ENCODE measurements at regions not wholly inside any gene's neighbourhood (a gene's known extent, or its start where the extent isn't known, plus 50 kb on each side); places are given as distances from the start of the nearest gene placed in this dataset.

DNA sequence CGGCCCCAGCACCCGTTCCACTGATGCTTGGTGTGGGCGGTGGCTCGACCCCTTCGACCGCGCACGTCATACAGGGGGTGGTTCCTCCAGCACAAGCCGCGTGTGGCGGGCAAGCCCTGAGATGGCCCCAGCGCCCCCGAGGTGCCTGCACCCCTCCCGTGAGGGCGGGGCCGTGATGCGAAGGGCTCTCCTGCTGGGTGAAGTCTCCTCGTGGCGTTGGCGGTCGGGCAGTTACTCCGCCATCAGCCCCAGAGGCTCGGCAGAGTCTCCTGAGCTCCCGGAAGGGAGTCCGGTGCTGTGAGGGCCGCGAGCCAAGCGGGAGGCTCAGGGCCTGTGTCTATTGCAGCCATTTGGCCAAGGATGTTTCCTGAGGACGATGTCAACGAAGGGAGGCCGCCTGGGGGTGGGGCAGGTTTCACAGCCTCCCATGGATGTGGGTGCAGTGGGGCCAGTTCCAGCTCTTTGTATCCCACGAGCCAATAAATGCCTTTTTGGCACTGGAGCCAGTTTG, 78.1 kb upstream of the GALNT9 start:
- no peak for DNase-seq (ENCODE audit: low read depth)

DNA sequence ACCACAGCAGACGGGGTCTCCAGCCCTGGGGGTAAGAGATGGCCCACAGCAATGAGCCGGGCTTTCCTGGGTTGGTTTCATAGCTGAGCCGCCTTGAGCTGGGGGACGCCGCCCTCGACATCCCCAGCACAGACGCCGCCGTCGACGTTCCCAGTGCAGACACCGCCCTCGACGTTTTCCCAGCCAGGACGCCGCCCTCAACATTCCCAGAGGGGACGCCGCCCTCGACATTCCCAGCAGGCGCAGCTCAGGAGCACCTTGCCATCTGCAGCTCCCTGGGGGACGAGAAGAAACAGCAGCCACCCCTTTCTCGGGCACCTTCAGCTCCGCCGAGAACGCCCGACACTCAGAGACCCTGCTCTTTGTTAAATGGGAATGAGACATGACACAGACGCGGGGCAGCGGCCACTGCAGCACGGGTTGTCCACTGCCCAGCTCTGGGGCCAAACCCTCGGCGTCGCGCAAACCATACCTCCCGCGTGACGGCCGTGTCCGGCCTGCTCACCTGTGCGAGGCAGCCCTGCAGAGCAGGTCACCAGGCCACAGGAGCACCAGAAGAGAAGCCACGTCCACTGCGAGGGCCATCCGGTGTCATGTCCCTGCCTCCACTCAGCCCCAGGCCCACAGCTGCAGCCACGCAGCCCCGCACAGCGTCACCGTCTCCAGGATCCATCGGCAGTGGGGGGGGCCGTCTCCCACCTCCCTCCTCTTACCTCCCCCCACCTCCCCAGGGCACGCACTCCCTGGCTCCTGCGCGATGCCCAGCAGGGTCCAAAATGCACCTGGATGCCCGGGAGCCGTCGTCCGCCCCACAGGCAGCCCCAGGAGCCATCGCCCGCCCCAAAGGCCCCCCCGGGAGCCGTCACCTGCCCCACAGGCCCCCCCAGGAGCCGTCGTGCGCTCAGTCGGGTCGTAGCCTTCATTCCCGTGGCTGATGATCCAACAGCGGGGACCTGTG, 77.4 kb upstream of the GALNT9 start:
- no peak for DNase-seq (ENCODE audit: low read depth)

DNA sequence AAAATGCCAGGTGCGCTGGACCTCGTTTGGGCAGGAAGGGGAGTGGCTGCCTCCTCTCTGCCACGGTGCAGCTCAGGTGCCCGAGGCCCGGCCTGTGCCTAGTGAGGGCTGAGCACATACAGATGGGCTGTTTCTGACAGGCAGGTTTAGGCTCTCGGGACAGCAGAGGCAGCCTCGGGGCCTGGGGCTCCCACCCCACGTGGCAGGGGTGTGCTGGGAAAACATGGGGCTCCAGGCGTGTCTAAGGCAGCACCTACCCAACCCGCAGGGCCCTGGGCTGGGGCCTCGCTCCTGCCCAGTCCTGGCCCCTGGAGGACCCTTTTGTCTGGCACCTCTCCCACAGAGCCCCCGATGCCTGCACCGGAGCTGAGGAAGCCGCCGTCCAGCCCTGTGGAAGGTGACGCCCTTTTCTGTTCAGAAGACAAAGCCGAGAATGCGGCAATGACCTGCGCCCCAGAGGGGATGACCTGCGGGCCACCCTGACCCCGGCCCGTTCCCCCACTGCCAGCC, 76.4 kb upstream of the GALNT9 start:
- DNase-seq (ENCODE audit: low read depth): no peak

DNA sequence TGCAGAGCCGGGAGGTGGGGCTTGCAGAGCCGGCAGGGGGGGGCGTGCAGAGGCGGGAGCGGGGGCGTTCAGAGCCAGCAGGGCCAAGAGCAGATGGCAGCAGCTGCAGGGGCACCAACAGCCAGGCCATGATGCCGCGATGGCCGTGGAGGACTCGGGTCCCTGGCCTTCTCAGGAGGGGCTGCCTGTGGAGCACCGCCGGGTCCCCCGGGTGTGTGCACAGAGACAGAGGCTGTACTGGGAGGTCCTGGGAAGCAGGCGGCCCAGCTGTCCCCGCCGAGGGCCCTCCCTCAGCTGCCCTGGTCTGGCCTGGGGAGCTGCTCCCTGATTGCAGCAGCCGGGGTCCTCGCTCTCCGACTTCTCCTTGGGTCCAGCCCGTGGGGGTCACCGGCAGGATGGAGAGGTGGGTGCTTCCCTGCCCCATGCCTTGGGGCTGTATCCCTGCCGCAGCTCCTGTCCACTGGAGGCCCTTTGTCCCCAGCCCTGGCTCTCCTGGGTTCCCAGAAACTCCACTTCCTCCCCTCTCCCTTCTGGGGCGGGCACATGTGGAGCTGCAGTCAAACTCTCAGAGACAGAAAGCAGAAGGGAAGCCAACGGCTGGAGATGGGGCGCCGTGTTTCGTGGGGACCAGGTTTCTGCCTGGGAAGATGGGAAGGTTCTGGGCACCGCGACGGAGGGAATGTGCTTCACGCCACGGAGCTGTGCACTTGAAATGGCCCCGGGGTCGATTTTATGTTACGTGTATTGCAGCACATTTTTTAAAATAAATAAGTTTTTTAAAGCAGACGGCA, 75.8 kb upstream of the GALNT9 start:
- no peak for DNase-seq (ENCODE audit: low read depth)

DNA sequence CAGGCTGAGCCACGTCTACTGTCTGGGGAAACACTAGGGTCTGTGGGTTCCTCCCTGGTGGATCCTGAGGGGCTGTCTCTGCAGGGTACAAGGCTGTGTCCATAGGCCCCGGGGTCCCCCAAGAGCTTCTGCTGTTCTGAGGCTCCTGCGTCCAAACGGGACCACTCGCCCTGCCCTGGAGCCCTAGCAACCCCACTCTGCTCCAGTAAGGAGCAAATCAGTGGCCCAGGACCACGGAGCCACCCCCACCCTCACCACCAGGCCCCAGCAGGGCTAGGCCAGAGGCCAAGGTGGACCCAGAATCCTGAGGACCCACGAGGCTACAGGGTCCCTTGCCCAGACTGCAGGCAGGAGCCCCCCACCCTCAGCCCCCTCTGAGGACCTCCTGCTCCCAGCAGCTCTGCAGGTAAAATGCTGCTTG, 75.1 kb upstream of the GALNT9 start:
- no peak for DNase-seq (ENCODE audit: low read depth)

DNA sequence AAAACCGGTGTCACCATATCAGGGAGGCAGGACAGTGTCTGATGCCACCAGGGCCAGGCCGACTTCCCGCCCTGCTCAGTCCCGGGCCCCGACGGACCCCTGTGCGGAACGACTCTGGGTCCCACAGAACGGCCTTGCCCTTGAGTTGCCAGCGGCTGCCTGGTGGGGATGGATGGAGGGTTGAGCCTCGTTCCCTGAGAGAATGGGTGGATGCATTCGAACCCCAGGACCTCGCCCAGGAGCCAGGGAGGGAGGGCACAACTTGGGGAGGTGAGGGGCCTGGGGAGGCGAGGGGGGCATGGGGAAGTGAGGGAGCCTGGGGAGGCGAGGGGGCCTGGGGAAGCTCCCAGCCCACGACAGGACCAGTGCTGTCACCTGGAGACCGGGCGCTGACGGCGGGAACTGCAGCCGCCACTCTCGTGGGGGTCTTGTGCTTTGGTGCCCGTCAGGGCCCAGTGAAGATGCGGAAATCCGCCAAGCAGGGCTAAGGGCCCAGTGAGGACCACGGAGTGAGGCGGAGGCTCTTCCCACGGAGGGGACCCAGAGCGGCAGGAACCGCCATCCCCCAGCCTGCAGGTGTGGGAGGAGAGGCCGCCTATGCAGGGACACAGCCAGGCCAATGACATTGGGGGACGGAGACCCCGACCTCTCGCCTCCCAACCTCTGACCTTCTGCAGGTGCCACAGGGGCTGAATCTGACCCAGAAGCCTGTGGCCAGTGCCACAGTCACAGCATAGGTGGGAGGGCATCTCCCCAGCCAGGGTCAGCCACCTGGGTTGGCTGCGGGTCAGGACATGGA, 74.4 kb upstream of the GALNT9 start:
- no peak for DNase-seq (ENCODE audit: low read depth)

DNA sequence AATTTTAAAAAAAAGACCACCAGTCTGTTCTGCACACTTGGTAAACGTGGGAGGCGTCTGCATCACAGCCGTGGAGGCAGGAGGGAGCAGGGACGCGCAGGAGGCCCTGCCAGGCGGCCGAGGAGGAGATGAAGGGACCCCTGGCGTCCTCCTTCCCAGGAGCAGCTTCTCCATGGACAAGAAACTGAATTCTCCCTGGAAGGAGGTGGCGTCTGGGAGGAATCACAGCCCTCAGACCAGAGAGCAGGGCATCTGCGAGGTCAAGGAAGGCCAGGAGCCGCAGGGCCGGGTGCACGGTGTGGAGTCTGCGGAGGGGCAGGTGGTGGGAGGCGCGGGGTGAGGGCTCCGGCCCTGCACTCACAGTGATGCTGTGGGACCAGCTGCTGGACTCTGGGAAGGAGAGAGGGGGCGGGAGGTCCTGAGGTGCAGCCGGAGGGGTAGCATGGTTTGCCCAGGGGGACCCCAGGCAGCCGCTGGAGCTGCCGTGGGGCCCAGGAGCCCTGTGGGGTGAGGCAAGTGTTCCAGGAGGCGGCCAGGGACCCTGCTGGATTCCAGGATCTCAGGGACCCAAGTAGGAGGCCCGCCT, 73.5 kb upstream of the GALNT9 start:
- DNase-seq (ENCODE audit: low read depth): no peak

DNA sequence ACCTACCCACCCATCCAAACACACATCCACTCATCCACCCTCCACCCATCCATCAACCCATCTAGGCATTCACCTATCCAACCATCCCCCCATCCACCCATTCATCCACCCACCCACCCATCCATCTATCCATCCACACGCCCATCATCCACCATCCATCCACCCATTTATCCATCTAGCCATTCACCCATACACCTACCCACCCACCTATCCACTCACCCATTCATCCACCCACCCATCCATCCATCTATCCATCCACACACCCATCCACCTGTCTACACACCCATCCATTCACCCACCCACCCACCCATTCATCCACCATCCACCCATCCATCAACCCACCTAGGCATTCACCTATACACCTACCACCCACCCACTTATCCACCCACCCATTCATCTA, 72.6 kb upstream of the GALNT9 start:
- no peak for DNase-seq (ENCODE audit: low read depth)

DNA sequence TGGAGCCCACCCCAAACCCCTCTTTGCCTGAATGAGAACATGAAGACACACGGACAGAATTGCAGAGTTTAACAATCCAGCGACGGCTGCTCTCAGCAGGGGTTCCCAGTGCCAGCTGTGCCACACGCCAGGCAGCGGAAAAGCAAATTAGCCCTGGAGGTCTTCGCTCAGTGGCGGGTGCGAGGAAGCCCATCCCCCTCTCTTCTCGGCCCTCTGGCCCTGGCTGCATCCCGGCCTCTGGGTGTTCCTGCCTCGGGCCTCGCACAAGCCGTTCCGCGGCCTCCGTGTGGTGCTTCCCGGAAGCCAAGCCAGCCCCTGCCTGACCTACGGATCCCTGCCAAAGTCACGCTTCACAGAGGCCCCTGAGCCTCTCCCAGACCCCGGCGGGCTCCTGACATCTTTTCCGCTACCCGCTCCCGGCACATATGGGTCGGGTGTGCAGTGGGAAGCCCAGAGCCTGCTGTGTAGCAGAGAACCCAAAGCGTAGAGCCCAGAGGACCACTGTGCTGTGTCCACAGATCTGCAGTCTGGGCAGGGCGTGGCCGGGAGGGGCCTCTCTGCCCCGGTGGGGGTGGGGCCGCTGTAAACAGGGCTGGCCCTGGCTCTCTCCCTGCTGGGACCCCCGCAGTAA, 70.7 kb upstream of the GALNT9 start:
- DNase-seq (ENCODE audit: low read depth): no peak

DNA sequence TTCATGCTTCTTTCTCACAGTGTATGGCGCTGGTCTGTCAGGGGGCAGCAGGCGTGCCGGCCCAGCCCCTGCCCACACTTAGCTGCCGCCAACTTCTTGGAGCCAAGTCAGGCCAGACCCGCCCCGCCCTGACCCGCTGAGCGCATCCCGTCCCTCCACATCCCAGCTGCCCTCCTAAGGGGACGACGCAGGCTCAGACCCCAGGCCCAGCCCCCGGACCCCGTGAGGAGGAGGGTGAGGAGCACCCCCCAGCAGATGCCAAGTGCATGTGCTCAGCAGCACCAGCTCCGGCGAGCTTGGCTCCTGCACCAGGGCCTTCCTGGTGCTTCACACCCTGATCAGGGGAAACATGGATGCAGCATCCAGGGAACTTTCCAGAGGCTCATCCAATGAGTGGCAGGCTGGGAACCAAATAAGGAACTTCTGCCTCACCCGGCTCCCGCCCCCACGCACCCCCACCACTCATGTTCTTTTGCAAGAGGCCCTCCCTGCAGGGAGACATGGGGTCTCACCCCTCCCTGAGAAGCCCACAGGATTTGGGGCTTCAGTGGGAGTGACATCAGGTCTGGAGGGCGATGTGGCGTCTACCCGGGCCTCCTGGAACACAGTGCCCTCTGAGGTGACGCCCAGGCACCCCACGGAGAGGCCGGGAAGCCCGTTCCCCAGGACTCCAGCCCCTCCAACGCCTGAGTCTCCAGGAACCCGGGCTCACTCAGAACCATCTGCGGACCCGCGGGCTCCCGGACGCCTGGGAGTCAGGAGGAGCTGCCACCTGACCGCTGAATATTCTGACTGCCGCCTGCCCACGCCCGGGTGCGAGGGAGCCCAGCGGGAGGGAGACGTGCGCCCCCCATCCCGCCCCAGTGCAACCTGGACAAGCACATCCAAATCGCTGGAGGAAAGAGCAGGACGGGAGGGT, 70.0 kb upstream of the GALNT9 start:
- no peak for DNase-seq (ENCODE audit: low read depth)

DNA sequence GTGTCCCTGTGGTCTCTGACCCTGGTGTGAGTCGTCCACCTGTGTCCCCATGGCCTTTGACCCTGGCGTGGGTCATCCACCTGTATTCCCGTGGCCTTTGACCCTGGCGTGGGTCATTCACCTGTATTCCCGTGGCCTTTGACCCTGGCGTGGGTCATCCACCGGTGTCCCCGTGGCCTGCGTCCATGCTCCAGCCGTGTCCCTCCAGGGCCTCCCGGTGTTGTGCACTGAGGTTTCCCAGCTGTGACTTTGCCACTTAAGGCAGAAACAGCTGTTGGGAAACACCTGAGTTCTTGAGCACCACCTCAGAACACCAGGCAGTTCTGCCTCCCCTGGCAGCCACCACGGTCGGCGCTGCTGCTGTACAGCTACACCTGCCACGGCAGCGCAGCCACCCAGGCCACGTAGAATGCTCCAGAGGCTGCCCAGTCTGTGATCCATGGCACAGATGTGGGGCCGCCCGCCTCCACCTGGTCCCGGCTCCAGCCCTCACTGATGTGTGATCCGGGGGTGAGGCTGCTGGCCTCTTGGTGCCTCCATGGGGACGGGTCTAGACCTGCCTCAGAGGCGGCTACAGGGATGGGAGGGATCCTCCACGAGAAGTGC, 69.1 kb upstream of the GALNT9 start:
- DNase-seq (ENCODE audit: low read depth): no peak

DNA sequence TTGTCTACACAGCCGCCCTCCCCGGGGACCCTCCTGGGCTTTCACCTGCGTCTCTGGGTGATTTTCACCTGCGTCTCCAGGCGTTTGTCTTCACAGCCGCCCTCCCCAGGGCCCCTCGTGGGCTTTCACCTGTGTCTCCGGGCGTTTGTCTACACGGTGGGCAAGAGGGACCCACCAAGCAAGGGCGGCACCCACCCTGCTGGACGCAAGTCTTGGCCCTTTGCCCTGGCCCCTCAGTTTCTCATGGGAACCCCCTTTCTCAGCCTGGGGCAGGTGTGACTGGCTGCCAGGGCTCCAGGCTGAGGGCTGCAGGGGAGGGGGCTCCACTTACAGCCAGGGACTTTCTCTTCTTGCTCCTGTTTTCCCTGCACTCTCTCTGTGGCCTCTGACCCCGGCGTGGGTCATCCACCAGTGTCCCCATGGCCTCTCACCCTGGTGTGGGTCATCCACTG, 68.6 kb upstream of the GALNT9 start:
- no peak for DNase-seq (ENCODE audit: low read depth)

DNA sequence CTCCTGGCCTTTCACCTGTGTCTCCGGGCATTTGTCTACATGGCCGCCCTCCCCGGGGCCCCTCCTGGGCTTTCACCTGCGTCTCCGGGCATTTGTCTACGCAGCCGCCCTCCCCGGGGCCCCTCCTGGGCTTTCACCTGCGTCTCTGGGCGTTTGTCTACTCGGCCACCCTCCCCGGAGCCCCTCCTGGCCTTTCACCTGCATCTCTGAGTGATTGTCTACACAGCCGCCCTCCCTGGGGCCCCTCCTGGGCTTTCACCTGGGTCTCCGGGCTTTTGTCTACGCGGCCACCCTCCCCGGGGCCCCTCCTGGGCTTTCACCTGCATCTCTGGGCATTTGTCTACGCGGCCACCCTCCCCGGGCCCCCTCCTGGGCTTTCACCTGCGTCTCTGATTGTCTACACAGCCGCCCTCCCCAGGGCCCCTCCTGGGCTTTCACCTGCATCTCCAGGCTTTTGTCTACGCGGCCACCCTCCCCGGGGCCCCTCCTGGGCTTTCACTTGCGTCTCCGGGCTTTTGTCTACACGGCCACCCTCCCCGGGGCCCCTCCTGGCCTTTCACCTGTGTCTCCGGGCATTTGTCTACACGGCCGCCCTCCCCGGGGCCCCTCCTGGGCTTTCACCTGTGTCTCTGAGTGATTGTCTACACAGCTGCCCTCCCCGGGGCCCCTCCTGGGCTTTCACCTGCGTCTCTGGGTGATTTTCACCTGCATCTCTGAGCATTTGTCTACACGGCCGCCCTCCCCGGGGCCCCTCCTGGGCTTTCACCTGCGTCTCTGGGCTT, 68.0 kb upstream of the GALNT9 start:
- DNase-seq (ENCODE audit: low read depth): no peak

DNA sequence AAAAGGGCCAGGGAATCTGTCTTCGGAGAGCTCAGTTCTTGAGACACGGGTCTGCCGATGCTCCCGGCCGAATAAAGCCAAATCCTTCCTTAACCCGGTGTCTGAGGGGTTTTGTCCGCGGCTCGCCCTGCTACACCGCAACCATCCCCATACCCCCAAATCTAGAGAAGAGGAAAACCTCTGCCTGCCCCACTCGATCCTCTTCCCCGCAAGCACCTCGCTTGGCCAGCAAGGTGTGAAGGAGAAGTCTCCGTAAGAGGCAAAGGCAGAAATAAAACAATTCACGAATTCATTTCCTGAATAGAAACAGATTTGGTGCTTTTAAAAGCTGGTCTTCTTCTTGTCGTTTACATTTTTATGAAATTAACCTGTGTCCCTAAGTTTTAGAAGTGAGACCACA, 67.3 kb upstream of the GALNT9 start:
- DNase-seq (ENCODE audit: low read depth): no peak

DNA sequence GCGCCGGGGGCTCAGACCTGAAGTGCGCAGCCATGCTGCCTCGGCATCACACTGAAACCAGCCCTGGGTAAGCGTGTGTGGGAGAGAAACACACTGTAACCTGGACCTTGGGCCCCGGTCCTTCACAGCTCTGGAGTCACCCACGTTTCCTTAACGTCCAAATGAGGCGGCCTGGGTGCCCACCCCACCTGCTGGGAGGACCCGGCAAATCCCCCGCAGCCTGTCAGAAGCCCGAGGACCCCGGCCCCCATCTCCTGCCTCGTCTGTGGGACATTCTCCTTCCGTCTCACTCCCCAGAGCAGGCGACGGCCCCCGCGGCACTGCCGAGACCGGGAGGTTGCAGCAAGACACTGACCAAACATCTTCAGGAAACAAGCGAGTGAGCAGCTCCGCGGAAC, 66.5 kb upstream of the GALNT9 start:
- no peak for DNase-seq (ENCODE audit: low read depth)

DNA sequence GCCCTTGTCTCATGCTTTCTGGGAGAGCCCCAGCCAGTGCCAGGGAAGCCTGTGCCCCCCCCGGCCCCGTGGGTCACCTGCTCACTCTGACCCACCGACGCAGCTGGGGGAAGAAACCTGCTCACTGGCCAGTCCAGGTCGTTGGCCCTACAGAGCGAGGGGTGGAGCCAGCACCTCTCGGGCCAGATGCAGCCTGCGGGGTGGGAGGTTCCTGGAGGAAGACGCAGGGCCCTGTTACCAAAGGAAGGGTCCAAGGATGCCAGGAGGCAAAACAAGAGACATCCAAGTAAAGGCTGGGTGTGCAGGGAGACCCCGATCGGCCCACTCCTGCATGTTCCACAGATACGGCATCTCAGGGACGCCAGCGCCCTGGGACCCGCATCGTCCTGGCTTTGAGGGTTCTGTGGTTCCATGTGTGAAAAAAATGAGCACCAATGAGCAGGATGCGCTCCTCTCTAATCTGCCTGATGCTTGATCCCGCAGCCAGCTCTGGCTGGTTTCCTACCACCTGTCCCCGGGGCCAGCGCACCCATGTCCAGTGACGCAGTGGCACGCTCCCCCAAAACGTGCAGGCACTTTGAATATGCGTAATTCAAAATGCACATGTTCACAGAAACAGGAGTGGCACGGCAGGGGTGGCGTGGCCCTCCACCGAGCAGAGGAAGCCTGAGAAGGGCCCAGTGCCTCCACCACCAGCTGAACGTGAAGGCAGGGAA, 66.0 kb upstream of the GALNT9 start:
- no peak for DNase-seq (ENCODE audit: low read depth)

DNA sequence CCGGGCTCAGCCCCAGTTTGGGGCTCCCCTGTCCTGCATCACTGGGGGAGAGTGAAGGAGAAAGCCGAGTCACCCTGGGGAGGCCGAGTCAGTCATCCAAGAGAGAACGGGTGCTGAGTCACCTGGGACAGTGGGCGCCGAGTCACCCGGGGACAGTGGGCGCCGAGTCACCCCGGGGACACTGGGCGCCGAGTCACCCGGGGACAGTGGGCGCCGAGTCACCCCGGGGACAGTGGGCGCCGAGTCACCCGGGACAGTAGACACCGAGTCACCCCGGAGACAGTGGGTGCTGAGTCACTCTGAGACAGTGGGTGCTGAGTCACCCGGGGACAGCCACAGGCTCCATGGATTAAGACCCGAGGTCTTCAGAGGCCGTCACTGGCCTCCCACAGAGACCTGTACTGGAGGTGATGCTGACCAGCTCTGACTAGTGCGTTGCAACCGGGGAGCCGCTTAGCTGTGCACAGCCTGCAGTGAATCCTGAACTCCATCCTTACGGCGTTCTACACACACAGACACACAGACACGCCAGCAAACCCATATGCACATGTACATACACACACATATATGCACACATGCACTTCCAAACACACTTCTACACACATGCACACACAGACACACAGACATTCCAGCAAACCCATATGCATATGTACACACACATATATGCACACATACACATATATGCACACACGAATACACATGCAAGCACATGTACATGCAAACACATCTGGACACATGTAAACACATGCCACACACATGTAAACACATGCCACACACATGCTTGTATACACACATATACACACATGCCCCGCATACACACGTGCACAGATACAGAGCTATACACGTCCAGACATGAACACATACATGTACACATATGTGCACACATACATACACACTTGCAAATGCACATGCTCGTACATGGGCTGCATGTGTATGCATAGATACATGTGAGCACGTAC, 64.9 kb upstream of the GALNT9 start:
- DNase-seq (ENCODE audit: low read depth): no peak
